IMR-90 (cell line): ENCODE measurements at regions not wholly inside any gene's neighbourhood (a gene's known extent, or its start where the extent isn't known, plus 50 kb on each side); places are given as distances from the start of the nearest gene placed in this dataset.

Experiments
- ATAC-seq: fragments of 200-7000 bp; cut with Tn5 transposase; 2 replicates; pipeline ENCODE4 v1.9.1; 2020; ENCODE audit warnings: low read depth, mild to moderate bottlenecking, moderate library complexity
- BruUV-seq: library from RNA; stranded (reverse); fragments of 400-500 nt; replicated peaks from 2 replicates; lab custom pipeline; 2021; lab: Mats Ljungman, UMichigan
- CTCF ChIA-PET: fragments of 300-600 bp; formaldehyde crosslinking; extraction: SDS; loops from one replicate; lab custom pipeline; 2021; ENCODE audit warnings: antibody characterized with exemption; lab: Yijun Ruan, JAX
- POLR2A ChIA-PET: fragments of 300-600 bp; sonication (Branson Sonifier 250); formaldehyde crosslinking; loops from one replicate; lab custom pipeline; 2022; ENCODE audit warnings: antibody characterized with exemption; ENCODE audit not compliant: unreplicated experiment; lab: Charles Lee
- DNase-seq: peaks from one replicate; pipeline ENCODE4 v3.0.0; 2013
- H2AFZ ChIP-seq: replicated peaks from 2 replicates; pipeline ENCODE3; 2013; ENCODE audit warnings: low read length, mild to moderate bottlenecking; ENCODE audit not compliant: poor library complexity
- H2AK5ac ChIP-seq: 2 replicates; pipeline ENCODE4 v1.6.1; 2013; ENCODE audit warnings: low read depth, low read length, inconsistent platforms
- H2AK9ac ChIP-seq: replicated peaks from 2 replicates; pipeline ENCODE3; 2013; ENCODE audit warnings: mild to moderate bottlenecking, low read depth, low read length, moderate library complexity; ENCODE audit not compliant: poor library complexity
- H2BK120ac ChIP-seq: 2 replicates; pipeline ENCODE4 v1.6.1; 2013; ENCODE audit warnings: low read depth, low read length, inconsistent platforms
- H2BK15ac ChIP-seq: 3 replicates; pipeline ENCODE4 v1.6.1; 2013; ENCODE audit warnings: low read depth, low read length, inconsistent platforms
- H2BK20ac ChIP-seq: 2 replicates; pipeline ENCODE4 v1.6.1; 2013; ENCODE audit warnings: low read depth, mild to moderate bottlenecking, inconsistent platforms, low read length, moderate library complexity
- H2BK5ac ChIP-seq: 2 replicates; pipeline ENCODE4 v1.6.1; 2013; ENCODE audit warnings: mild to moderate bottlenecking, low read depth, low read length, inconsistent platforms; ENCODE audit not compliant: poor library complexity, severe bottlenecking
- H3K14ac ChIP-seq: replicated peaks from 2 replicates; pipeline ENCODE4 v1.6.1; 2013; ENCODE audit warnings: low read depth, low read length, inconsistent platforms
- H3K18ac ChIP-seq: 2 replicates; pipeline ENCODE4 v1.6.1; 2013; ENCODE audit warnings: low read depth, low read length, control low read depth
- H3K23ac ChIP-seq: 2 replicates; pipeline ENCODE4 v1.6.1; 2013; ENCODE audit warnings: low read depth, low read length, inconsistent platforms
- H3K27ac ChIP-seq: 2 replicates; pipeline ENCODE4 v1.5.1; 2013; ENCODE audit warnings: mild to moderate bottlenecking, control low read depth, low read length; ENCODE audit not compliant: insufficient read depth
- H3K27me3 ChIP-seq: 2 replicates; pipeline ENCODE4 v1.6.1; 2013; ENCODE audit warnings: low read length; ENCODE audit not compliant: control insufficient read depth, insufficient read depth
- H3K36me3 ChIP-seq: 2 replicates; pipeline ENCODE4 v1.6.1; 2013; ENCODE audit warnings: low read length, mixed read lengths; ENCODE audit not compliant: control insufficient read depth, insufficient read depth
- H3K4ac ChIP-seq: 2 replicates; pipeline ENCODE4 v1.6.1; 2013; ENCODE audit warnings: low read depth, low read length, inconsistent platforms
- H3K4me1 ChIP-seq: 2 replicates; pipeline ENCODE4 v1.6.1; 2013; ENCODE audit warnings: low read length, mixed read lengths; ENCODE audit not compliant: control insufficient read depth, insufficient read depth
- H3K4me2 ChIP-seq: 2 replicates; pipeline ENCODE4 v1.6.1; 2013; ENCODE audit warnings: low read depth, mild to moderate bottlenecking, control low read depth, low read length, moderate library complexity
- H3K4me3 ChIP-seq: 2 replicates; pipeline ENCODE4 v1.5.1; 2013; ENCODE audit warnings: low read depth, mild to moderate bottlenecking, control low read depth, low read length, moderate library complexity; ENCODE audit not compliant: insufficient read depth
- H3K56ac ChIP-seq: 2 replicates; pipeline ENCODE4 v1.6.1; 2013; ENCODE audit warnings: low read length, inconsistent platforms; ENCODE audit not compliant: insufficient read depth; ENCODE audit errors: extremely low read depth
- H3K79me1 ChIP-seq, 2 experiments: 2 replicates each; pipeline ENCODE4 v1.6.1; 2013; ENCODE audit warnings: low read length in 2 of 2, inconsistent platforms in 1 of 2, low read depth in 1 of 2
- H3K9ac ChIP-seq: 2 replicates; pipeline ENCODE4 v1.6.1; 2013; ENCODE audit warnings: low read depth, low read length, control low read depth
- H3K9me1 ChIP-seq: 2 replicates; pipeline ENCODE4 v1.6.1; 2013; ENCODE audit warnings: low read length, inconsistent platforms; ENCODE audit not compliant: insufficient read depth
- H3K9me3 ChIP-seq: 2 replicates; pipeline ENCODE4 v1.6.1; 2013; ENCODE audit warnings: low read length; ENCODE audit not compliant: control insufficient read depth, insufficient read depth
- H4K20me1 ChIP-seq: 2 replicates; pipeline ENCODE4 v1.6.1; 2013; ENCODE audit warnings: low read length, inconsistent platforms; ENCODE audit not compliant: insufficient read depth
- H4K5ac ChIP-seq: 2 replicates; pipeline ENCODE4 v1.6.1; 2013; ENCODE audit warnings: mild to moderate bottlenecking, low read depth, low read length, control low read depth
- H4K8ac ChIP-seq, 2 experiments: 2 replicates each; pipeline ENCODE4 v1.6.1; 2013; ENCODE audit warnings: low read depth in 2 of 2, low read length in 2 of 2, control low read depth in 1 of 2, inconsistent platforms in 1 of 2
- H4K91ac ChIP-seq: 2 replicates; pipeline ENCODE4 v1.6.1; 2013; ENCODE audit warnings: low read depth, low read length, inconsistent platforms; ENCODE audit not compliant: insufficient read depth
- BHLHE40 ChIP-seq: fragments of 150-350 bp; IDR thresholded peaks from 2 replicates; pipeline ENCODE4 v1.6.1; 2016; ENCODE audit warnings: mild to moderate bottlenecking, low read depth, low read length
- CEBPB ChIP-seq: IDR thresholded peaks from 2 replicates; pipeline ENCODE4 v1.6.1; 2012; ENCODE audit warnings: low read depth, low read length, improper control_type of control experiment
- CHD1 ChIP-seq: IDR thresholded peaks from 2 replicates; pipeline ENCODE4 v1.6.1; 2012; ENCODE audit warnings: low read depth, low read length, improper control_type of control experiment
- MXI1 ChIP-seq: IDR thresholded peaks from 2 replicates; pipeline ENCODE4 v1.6.1; 2012; ENCODE audit warnings: low read depth, mild to moderate bottlenecking, low read length, moderate library complexity, borderline replicate concordance
- NFE2L2 ChIP-seq: fragments of 150-350 bp; IDR thresholded peaks from 2 replicates; pipeline ENCODE4 v1.6.1; 2016; ENCODE audit warnings: low read depth, mild to moderate bottlenecking, low read length
- POLR2A ChIP-seq: IDR thresholded peaks from 2 replicates; pipeline ENCODE4 v1.6.1; 2012; ENCODE audit warnings: mild to moderate bottlenecking, low read depth, low read length
- RFX5 ChIP-seq: IDR thresholded peaks from 2 replicates; pipeline ENCODE4 v1.8.0; 2012; ENCODE audit warnings: low read depth, mild to moderate bottlenecking, low read length, moderate library complexity
- WGBS, 2 experiments: methylation state at CpG; one replicate each; pipeline versions ENCODE4 v1.1.5 to v1.1.7; 2013; ENCODE audit warnings: missing lambda C conversion rate in 2 of 2; ENCODE audit not compliant: insufficient read length in 1 of 2; ENCODE audit errors: extremely low coverage in 2 of 2; 5-methylcytosine and 5-hydroxymethylcytosine counted together
- dilution Hi-C: fragments of 300-500 bp; cut with HindIII; formaldehyde crosslinking; loops from one replicate; pipeline ENCODE4 v1.14.3; 2018; ENCODE audit warnings: low sequenced_read_pairs; ENCODE audit not compliant: unreplicated experiment
- in situ Hi-C: fragments of 300-500 bp; cut with MboI; formaldehyde crosslinking; loops from 3 replicates; pipeline ENCODE4 v1.14.3; 2019; ENCODE audit warnings: low sequenced_read_pairs, inconsistent platforms, mixed read lengths
- intact Hi-C: fragments of 100-400 bp; cut with micrococcal nuclease; formaldehyde crosslinking; loops from 2 replicates; pipeline ENCODE4 v1.10.0; 2022

GRCh38 chr2:144975881-144976280 is 456.0 kb upstream of the ZEB2 start:
- H3K14ac ChIP-seq: no peak overlapping the region
- no peak overlapping the region for H2BK20ac ChIP-seq
- no peaks in the 10 kb centered on the region for H3K9me3 ChIP-seq
- dilution Hi-C loops (no loop called here), intact Hi-C loops (no loop called here), in situ Hi-C loops (no loop called here)
- H3K36me3 ChIP-seq: no peaks in the 10 kb centered on the region
- H3K4me1 ChIP-seq: no peaks in the 10 kb centered on the region
- BruUV-seq: no TSS peak
- H4K5ac ChIP-seq: no peak overlapping the region
- H3K4ac ChIP-seq: no peak overlapping the region
- no peak overlapping the region for H3K56ac ChIP-seq
- H2AFZ ChIP-seq: no peak overlapping the region
- H3K79me1 ChIP-seq: no peaks in the 10 kb centered on the region
- H3K4me3 ChIP-seq: no peak overlapping the region
- H3K23ac ChIP-seq: no peak overlapping the region
- H2BK5ac ChIP-seq: no peak overlapping the region
- ATAC-seq: no peak
- H3K18ac ChIP-seq: no peak overlapping the region
- H2BK15ac ChIP-seq: no peak overlapping the region
- no peak overlapping the region for H4K91ac ChIP-seq
- H2BK120ac ChIP-seq: no peak overlapping the region
- CTCF ChIA-PET: no interaction called here
- TF ChIP-seq RFX5 (no peak), MXI1 (no peak), CHD1 (no peak), CEBPB (no peak), POLR2A (no peak), NFE2L2 (no peak), BHLHE40 (no peak)
- no peak overlapping the region for H3K27ac ChIP-seq
- no peak overlapping the region for H3K4me2 ChIP-seq
- no peak overlapping the region for H4K8ac ChIP-seq
- no peaks in the 10 kb centered on the region for H4K20me1 ChIP-seq
- no peaks in the 10 kb centered on the region for H3K9me1 ChIP-seq
- no peaks in the 10 kb centered on the region for H3K27me3 ChIP-seq
- no CpG with 5 or more reads among the region's 3 CpGs for WGBS, 2 experiments
- POLR2A ChIA-PET: no interaction called here
- no peak overlapping the region for H3K9ac ChIP-seq
- DNase-seq: no peak
- H2AK5ac ChIP-seq: no peak overlapping the region
- H2AK9ac ChIP-seq: no peak overlapping the region
